ENCODE measurements at regions not wholly inside any gene's neighbourhood (a gene's known extent, or its start where the extent isn't known, plus 50 kb on each side); places are given as distances from the start of the nearest gene placed in this dataset.

DNA sequence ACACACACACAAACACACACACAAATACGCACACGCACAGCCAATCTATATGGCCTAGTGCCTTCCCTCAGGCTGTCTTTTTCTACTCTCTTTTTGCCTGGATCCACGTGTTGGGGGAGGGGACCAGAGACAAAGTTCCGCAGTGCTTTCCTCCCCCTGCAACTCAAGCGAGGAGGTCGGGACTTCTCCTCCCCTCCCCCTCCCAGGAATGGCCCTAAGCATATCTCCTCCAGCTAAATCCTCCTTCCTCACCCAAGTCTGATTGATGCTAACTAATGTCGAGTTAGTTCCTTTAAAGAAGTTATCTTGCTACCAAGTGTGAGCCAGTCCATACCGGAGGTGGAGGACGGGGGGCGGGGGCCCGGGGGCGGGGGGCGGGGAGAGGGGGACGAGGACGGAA is 141.2 kb upstream of the ZIC3 start:
- TF ChIP-seq TCF12 (IDR thresholded peaks at IDR 0.05; ENCODE audit: low read depth) (no peak), CREB1 (IDR thresholded peaks at IDR 0.05; ENCODE audit: low read depth) (no peak), TAF1 (IDR thresholded peaks at IDR 0.05; ENCODE audit: low read depth) (no peak), CEBPB (IDR thresholded peaks at IDR 0.05) (no peak), RAD21 (IDR thresholded peaks at IDR 0.05; ENCODE audit: low read depth) (no peak), EGR1 (IDR thresholded peaks at IDR 0.05) (no peak), YY1 (IDR thresholded peaks at IDR 0.05; ENCODE audit: low read depth) (no peak)
- TF ChIP-seq, protein P1, sequence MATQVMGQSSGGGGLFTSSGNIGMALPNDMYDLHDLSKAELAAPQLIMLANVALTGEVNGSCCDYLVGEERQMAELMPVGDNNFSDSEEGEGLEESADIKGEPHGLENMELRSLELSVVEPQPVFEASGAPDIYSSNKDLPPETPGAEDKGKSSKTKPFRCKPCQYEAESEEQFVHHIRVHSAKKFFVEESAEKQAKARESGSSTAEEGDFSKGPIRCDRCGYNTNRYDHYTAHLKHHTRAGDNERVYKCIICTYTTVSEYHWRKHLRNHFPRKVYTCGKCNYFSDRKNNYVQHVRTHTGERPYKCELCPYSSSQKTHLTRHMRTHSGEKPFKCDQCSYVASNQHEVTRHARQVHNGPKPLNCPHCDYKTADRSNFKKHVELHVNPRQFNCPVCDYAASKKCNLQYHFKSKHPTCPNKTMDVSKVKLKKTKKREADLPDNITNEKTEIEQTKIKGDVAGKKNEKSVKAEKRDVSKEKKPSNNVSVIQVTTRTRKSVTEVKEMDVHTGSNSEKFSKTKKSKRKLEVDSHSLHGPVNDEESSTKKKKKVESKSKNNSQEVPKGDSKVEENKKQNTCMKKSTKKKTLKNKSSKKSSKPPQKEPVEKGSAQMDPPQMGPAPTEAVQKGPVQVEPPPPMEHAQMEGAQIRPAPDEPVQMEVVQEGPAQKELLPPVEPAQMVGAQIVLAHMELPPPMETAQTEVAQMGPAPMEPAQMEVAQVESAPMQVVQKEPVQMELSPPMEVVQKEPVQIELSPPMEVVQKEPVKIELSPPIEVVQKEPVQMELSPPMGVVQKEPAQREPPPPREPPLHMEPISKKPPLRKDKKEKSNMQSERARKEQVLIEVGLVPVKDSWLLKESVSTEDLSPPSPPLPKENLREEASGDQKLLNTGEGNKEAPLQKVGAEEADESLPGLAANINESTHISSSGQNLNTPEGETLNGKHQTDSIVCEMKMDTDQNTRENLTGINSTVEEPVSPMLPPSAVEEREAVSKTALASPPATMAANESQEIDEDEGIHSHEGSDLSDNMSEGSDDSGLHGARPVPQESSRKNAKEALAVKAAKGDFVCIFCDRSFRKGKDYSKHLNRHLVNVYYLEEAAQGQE (IDR thresholded peaks at IDR 0.05; ENCODE audit: low read depth), result no peak
